BLaER1 (cell line): ENCODE measurements at regions not wholly inside any gene's neighbourhood (a gene's known extent, or its start where the extent isn't known, plus 50 kb on each side); places are given as distances from the start of the nearest gene placed in this dataset.
"Not testable (repeated sequence)": the region's sequence is repeated elsewhere in the genome, so short reads cannot be mapped to it uniquely, and the experiment has no call there.

Experiments used
- H3K27ac ChIP-seq: shearing (Covaris generic); formaldehyde crosslinking; 2 replicates; pipeline ENCODE4 v1.8.1; 2022
- H3K27me3 ChIP-seq: shearing (Covaris generic); formaldehyde crosslinking; 2 replicates; pipeline ENCODE4 v1.8.1; 2022
- H3K36me3 ChIP-seq: shearing (Covaris generic); formaldehyde crosslinking; 2 replicates; pipeline ENCODE4 v1.8.1; 2022
- H3K4me1 ChIP-seq: shearing (Covaris generic); formaldehyde crosslinking; 2 replicates; pipeline ENCODE4 v1.8.1; 2022
- H3K4me2 ChIP-seq: shearing (Covaris generic); formaldehyde crosslinking; 2 replicates; pipeline ENCODE4 v1.8.1; 2022
- H3K4me3 ChIP-seq: shearing (Covaris generic); formaldehyde crosslinking; 2 replicates; pipeline ENCODE4 v1.8.1; 2022
- H3K9ac ChIP-seq: shearing (Covaris generic); formaldehyde crosslinking; 2 replicates; pipeline ENCODE4 v1.8.1; 2022
- H3K9me3 ChIP-seq: shearing (Covaris generic); formaldehyde crosslinking; 2 replicates; pipeline ENCODE4 v1.8.1; 2022
- H4K20me1 ChIP-seq: shearing (Covaris generic); formaldehyde crosslinking; 2 replicates; pipeline ENCODE4 v1.8.1; 2022
- Cebpa-rat ChIP-seq: shearing (Covaris generic); IDR thresholded peaks from 2 replicates; pipeline ENCODE4 v1.8.1; 2022

DNA sequence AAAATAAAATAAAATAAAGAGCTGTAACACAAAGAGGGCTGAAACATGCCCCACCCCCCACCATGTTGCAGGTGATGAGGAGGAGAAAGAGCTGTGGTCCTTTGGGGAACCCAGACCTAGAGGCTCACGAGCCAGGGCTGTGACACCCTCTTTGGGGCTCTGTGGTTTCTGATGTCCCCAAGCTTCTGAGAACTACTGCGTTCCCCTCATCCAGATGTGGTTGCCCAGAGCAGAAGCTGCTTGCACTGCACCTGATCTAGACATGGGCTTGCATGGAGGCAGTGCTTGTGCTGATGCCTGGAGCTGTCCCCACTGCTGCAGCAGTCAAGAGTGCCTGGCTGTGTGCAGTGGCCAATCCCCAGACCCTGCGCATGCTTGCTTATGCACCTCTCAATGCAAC is 687.9 kb upstream of the ACVR2A start:
- Histone ChIP-seq H3K9me3 (no peaks in the 10 kb centered on the region), H4K20me1 (no peaks in the 10 kb centered on the region), H3K36me3 (no peaks in the 10 kb centered on the region), H3K4me2 (no peak overlapping the region), H3K27me3 (no peaks in the 10 kb centered on the region), H3K27ac (no peak overlapping the region), H3K9ac (no peak overlapping the region), H3K4me3 (no peak overlapping the region), H3K4me1 (no peaks in the 10 kb centered on the region)
- TF ChIP-seq Cebpa-rat = no peak

DNA sequence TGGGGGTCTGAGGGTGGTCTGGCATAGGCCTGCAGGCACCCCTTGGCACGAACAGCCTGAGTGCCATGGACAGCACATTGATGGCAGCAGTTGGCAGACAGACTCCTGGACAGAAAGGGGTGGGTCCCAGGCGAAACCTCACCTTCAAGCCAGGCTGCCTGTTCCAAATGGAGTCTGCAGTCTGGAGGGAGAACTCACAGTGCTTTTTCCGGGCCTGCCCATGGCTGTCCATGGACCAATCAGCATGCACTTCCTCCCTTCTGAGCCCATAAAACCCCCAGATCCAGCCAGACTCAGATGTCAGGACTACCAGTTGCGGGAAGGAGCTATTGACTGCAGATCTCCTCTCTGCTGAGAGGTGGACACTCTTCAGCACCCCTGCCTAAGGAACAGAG is 694.6 kb upstream of the ACVR2A start:
- Histone ChIP-seq H3K9me3 (peaks cover 18% of the 10 kb centered on the region), H3K4me2 (no peak overlapping the region), H3K27me3 (no peaks in the 10 kb centered on the region), H3K4me1 (no peaks in the 10 kb centered on the region), H3K4me3 (no peak overlapping the region), H4K20me1 (no peaks in the 10 kb centered on the region), H3K9ac (no peak overlapping the region), H3K27ac (no peak overlapping the region), H3K36me3 (no peaks in the 10 kb centered on the region)
- TF ChIP-seq Cebpa-rat = no peak

DNA sequence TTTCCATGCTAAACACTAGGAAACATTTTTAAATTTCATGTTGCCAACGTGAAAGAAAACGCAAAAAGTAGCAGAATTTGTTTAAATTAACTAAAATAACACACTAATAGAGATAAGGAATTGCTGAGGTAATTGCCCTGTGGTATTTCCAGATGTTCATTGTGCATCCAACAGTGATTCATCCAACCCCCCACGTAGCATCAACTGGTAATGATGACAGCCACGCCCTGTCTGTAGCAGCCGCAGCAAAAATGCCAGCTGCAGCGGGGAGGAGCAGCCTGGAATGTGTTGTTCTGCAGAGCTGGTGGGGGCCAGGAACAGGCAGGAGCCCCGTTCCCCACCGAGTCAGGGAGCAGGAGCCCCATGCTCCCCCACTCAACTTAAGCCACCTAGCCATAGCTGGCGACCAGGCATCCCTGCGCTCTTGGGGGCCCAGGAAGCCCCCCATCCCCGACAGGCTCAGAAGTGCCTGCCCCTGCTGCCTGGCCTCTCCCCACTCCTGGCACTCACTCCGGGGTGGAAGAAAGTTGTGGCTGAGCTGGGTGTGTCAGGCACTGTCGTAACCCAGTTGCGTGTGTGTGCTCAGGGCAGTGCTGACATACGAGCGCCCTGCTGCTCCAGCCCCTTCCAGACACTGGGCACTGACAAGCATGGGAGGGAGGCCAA is 695.1 kb upstream of the ACVR2A start:
- no peak overlapping the region for H3K27ac ChIP-seq
- H3K9me3 ChIP-seq = peaks cover 18% of the 10 kb centered on the region
- TF ChIP-seq Cebpa-rat = no peak
- H3K36me3 ChIP-seq = no peaks in the 10 kb centered on the region
- H3K4me1 ChIP-seq = no peaks in the 10 kb centered on the region
- H3K4me3 ChIP-seq = no peak overlapping the region
- no peaks in the 10 kb centered on the region for H4K20me1 ChIP-seq
- H3K27me3 ChIP-seq = no peaks in the 10 kb centered on the region
- H3K9ac ChIP-seq = no peak overlapping the region
- H3K4me2 ChIP-seq = no peak overlapping the region

DNA sequence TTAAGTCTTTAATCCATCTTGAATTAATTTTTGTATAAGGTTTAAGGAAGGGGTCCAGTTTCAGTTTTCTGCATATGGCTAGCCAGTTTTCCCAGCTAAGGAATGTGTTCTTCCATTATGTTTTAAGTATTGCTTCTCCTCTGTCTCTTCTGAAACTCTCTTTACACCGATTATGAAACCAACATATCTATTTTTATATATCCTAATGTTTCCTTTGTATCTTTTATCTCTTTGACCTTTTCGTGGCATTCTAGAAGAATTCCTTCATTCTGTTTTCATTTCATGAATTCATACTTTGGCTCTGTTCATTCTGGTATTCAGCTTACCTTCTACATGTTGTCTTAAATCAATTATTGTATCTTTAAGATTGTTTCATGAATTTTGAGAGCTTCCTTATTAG is 697.0 kb upstream of the ACVR2A start:
- TF ChIP-seq Cebpa-rat = no peak
- Histone ChIP-seq H3K27me3 (no peaks in the 10 kb centered on the region), H4K20me1 (no peaks in the 10 kb centered on the region), H3K4me2 (no peak overlapping the region), H3K36me3 (no peaks in the 10 kb centered on the region), H3K4me3 (no peak overlapping the region), H3K4me1 (no peaks in the 10 kb centered on the region), H3K9ac (no peak overlapping the region), H3K9me3 (peaks cover 18% of the 10 kb centered on the region), H3K27ac (no peak overlapping the region)

DNA sequence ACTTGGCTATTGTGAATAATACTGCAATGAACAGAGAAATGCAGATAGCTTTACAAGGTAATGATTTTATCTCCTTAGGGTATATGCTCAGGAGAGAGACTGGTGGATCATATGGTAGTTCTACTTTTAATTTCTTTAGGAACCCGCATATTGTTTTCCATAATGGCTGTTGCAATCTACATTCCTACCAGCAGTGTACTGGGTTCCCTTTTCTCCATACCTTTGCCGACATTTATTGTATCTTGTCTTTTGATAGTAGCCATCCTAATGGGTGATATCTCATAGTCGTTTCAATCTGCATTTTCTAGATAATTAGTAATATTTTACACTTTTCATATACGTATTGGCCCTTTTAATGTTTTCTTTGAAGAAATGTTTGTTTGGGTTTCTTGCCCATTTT is 702.9 kb upstream of the ACVR2A start:
- H3K27me3 ChIP-seq = no peaks in the 10 kb centered on the region
- no peak overlapping the region for H3K9ac ChIP-seq
- H3K27ac ChIP-seq = no peak overlapping the region
- no peak overlapping the region for H3K4me2 ChIP-seq
- no peaks in the 10 kb centered on the region for H4K20me1 ChIP-seq
- no peak overlapping the region for H3K4me3 ChIP-seq
- no peaks in the 10 kb centered on the region for H3K9me3 ChIP-seq
- no peaks in the 10 kb centered on the region for H3K4me1 ChIP-seq
- TF ChIP-seq Cebpa-rat = no peak
- no peaks in the 10 kb centered on the region for H3K36me3 ChIP-seq

DNA sequence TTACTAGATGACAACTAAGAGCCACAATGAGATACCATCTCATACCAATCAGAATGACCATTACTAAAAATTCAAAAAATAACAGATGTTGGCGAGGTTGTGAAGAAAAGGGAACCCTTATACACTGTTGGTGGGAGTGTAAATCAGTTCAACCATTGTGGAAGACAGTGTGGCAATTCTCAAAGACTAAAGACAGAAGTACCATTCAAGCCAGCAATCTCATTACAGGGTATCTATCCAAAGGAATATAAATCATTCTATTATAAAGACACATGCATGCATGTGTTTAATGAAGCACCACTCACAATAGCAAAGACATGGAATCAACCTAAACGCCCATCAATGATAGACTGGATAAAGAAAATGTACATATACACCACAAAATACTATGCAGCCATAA is 705.1 kb upstream of the ACVR2A start:
- H3K4me3 ChIP-seq, H3K36me3 ChIP-seq, H4K20me1 ChIP-seq, H3K9me3 ChIP-seq, H3K27ac ChIP-seq, H3K9ac ChIP-seq, H3K4me1 ChIP-seq, H3K4me2 ChIP-seq, H3K27me3 ChIP-seq: not testable (repeated sequence)

DNA sequence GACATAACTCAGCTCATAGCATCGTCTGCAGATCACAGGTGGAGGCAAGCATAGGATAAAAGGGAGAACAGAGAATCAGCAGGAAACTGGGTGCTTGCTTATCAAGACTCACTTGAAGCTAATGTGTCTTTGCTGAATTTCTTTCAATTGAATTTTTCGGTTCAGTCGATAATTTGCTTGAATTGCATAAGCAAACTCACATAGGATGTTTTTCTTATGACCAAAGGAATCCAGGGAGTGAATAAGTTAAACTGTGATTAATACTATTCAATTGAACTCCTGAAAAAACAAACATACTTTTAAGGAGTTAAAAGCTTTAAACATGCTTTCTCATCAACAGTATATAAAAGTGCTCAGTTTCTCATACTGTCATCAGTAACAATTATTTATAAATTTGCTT is 707.1 kb upstream of the ACVR2A start:
- Histone ChIP-seq H3K4me1 (no peaks in the 10 kb centered on the region), H3K9ac (no peak overlapping the region), H3K27me3 (no peaks in the 10 kb centered on the region), H4K20me1 (no peaks in the 10 kb centered on the region), H3K36me3 (no peaks in the 10 kb centered on the region), H3K4me2 (no peak overlapping the region), H3K4me3 (no peak overlapping the region), H3K9me3 (no peaks in the 10 kb centered on the region), H3K27ac (no peak overlapping the region)
- no peak for TF ChIP-seq Cebpa-rat

DNA sequence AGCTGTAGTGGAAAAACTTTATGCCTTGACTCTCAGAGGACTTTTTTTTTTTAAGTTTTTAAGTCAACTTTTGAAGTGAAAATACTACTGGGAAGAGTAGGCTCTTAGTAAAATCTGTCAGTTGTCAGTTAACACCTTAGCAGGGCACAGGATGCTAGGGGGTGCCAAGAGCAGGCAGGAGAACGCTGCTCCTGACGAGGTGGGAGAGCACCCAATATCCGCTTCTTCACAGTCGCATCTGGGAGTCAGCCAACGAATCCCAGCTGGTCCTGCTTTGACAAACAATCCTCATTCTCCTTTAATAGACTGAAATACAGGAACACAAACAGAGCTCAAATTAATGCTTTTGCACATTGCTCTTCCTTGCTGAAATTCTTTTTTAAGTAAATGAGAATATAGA is 709.5 kb upstream of the ACVR2A start:
- Histone ChIP-seq H3K4me3 (no peak overlapping the region), H3K4me1 (no peaks in the 10 kb centered on the region), H3K9me3 (no peaks in the 10 kb centered on the region), H3K27ac (no peak overlapping the region), H4K20me1 (no peaks in the 10 kb centered on the region), H3K27me3 (no peaks in the 10 kb centered on the region), H3K36me3 (no peaks in the 10 kb centered on the region), H3K9ac (no peak overlapping the region), H3K4me2 (no peak overlapping the region)
- TF ChIP-seq Cebpa-rat = no peak

DNA sequence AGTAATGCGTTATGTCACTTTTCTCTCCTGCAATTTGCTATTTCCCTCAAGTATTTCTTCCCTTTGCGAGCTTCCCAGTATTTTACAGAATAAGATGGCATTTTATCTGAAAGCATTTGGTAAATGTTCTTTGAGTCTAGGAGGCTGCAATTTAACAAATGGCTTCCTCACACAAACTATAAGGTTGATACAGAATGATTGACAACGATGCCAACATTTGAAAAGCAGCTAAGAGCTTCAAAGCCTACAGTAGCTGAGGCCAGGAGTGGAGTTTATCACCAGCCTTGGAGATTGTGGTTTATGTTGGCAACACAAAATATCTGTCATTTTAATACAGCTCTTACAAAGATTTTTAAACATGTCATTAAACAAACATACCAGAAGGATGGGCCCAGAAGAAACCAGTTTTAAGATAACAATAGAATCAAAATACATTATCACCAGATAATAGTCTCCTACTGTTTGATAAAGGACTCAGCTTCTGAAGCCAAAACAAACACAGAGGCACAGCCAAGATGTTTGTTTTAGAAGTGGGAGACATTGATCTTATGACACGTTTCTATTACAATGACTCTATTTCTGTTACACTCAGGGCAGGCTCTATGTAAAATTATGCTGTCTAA is 711.4 kb upstream of the ACVR2A start:
- no peak overlapping the region for H3K27ac ChIP-seq
- no peaks in the 10 kb centered on the region for H3K9me3 ChIP-seq
- H3K27me3 ChIP-seq = no peaks in the 10 kb centered on the region
- no peak for TF ChIP-seq Cebpa-rat
- H3K4me1 ChIP-seq = no peaks in the 10 kb centered on the region
- H3K36me3 ChIP-seq = no peaks in the 10 kb centered on the region
- no peaks in the 10 kb centered on the region for H4K20me1 ChIP-seq
- no peak overlapping the region for H3K9ac ChIP-seq
- no peak overlapping the region for H3K4me2 ChIP-seq
- H3K4me3 ChIP-seq = no peak overlapping the region

DNA sequence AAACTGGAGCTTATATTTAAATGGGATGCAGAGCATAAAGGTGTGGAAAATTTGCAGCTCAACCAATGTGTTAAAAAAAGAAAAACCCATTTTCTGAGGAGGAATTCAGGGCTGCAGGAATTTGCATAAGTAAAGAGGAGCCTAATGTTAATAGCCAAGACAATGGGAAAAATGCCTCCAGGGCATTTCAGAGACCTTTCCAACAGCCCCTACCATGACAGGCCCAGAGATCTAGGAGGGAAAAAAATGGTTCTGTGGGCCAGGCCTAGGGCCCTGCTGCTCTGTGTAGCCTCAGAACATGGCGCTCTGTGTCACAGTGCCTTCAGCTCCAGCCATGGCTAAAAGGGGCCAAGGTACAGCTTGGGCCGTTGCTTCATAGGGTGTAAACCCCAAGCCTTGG is 719.7 kb upstream of the ACVR2A start:
- TF ChIP-seq Cebpa-rat = no peak
- Histone ChIP-seq H3K9me3 (no peaks in the 10 kb centered on the region; the same call in 1 of the 2 replicates), H3K27ac (no peak overlapping the region), H3K36me3 (no peaks in the 10 kb centered on the region), H3K27me3 (no peaks in the 10 kb centered on the region), H3K4me1 (no peaks in the 10 kb centered on the region), H3K9ac (no peak overlapping the region), H4K20me1 (no peaks in the 10 kb centered on the region), H3K4me3 (no peak overlapping the region), H3K4me2 (no peak overlapping the region)

DNA sequence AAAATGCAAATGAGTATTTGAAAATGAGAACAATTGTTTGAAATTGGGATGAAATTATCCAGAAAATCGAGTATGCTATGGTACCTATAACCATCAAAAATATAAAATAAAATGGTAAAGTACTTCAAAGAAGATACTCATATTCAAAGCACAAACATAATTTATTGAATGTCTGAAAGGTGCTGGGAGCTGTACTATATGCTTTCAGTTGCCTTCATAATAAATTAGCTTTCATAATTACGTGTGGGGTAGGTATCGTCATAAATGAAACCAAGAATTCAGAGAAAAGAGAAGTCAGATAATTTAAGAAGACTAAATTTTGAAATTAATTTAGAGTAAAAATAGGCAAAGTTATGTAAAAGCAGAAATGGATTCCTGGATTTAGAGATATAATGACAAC is 721.9 kb upstream of the ACVR2A start:
- H3K4me1 ChIP-seq = no peaks in the 10 kb centered on the region
- TF ChIP-seq Cebpa-rat = no peak
- no peaks in the 10 kb centered on the region for H4K20me1 ChIP-seq
- H3K9ac ChIP-seq = no peak overlapping the region
- H3K9me3 ChIP-seq = no peaks in the 10 kb centered on the region; the same call in 1 of the 2 replicates
- no peak overlapping the region for H3K4me2 ChIP-seq
- H3K36me3 ChIP-seq = no peaks in the 10 kb centered on the region
- H3K27ac ChIP-seq = no peak overlapping the region
- H3K4me3 ChIP-seq = no peak overlapping the region
- no peaks in the 10 kb centered on the region for H3K27me3 ChIP-seq
